OCI-LY1 (cell line): ENCODE measurements at regions not wholly inside any gene's neighbourhood (a gene's known extent, or its start where the extent isn't known, plus 50 kb on each side); places are given as distances from the start of the nearest gene placed in this dataset.

Experiments used
- H2AFZ ChIP-seq: fragments of 200-600 bp; sonication (generic), shearing (Covaris generic); 2 replicates; pipeline ENCODE4 v1.6.0; 2014; ENCODE audit warnings: antibody characterized with exemption, mild to moderate bottlenecking, low read length
- H3F3A ChIP-seq: fragments of 200-600 bp; sonication (generic), shearing (Covaris generic); 2 replicates; pipeline ENCODE4 v1.6.0; 2014; ENCODE audit warnings: mild to moderate bottlenecking, antibody characterized with exemption, low read length, moderate library complexity; ENCODE audit not compliant: insufficient read depth
- H3K27ac ChIP-seq: fragments of 200-600 bp; sonication (generic); 2 replicates; pipeline ENCODE4 v1.5.1; 2014; ENCODE audit warnings: low read length, mixed run types, mild to moderate bottlenecking, low read depth; ENCODE audit not compliant: poor library complexity, severe bottlenecking
- H3K27me3 ChIP-seq: fragments of 200-600 bp; sonication (generic); 2 replicates; pipeline ENCODE4 v1.6.0; 2014; ENCODE audit warnings: antibody characterized with exemption, mild to moderate bottlenecking, low read length, moderate library complexity; ENCODE audit not compliant: insufficient read depth
- H3K36me3 ChIP-seq: fragments of 200-600 bp; sonication (generic); 2 replicates; pipeline ENCODE4 v1.6.1; 2014; ENCODE audit warnings: mild to moderate bottlenecking, antibody characterized with exemption, low read length, moderate library complexity, mixed read lengths; ENCODE audit not compliant: insufficient read depth
- H3K4me1 ChIP-seq: fragments of 200-600 bp; sonication (generic); 2 replicates; pipeline ENCODE4 v1.5.1; 2014; ENCODE audit warnings: mild to moderate bottlenecking, low read length, moderate library complexity; ENCODE audit not compliant: insufficient read depth, severe bottlenecking
- H3K4me2 ChIP-seq: fragments of 200-600 bp; sonication (generic), shearing (Covaris generic); 2 replicates; pipeline ENCODE4 v1.6.1; 2014; ENCODE audit warnings: low read length
- H3K4me3 ChIP-seq: fragments of 200-600 bp; sonication (generic); 2 replicates; pipeline ENCODE4 v1.5.1; 2014; ENCODE audit warnings: low read length, low read depth, mild to moderate bottlenecking, mixed read lengths; ENCODE audit not compliant: poor library complexity, severe bottlenecking
- H3K79me2 ChIP-seq: fragments of 200-600 bp; shearing (Covaris generic); 2 replicates; pipeline ENCODE4 v1.6.1; 2016; ENCODE audit warnings: mixed run types, low read length, mixed read lengths; ENCODE audit not compliant: insufficient read depth
- H3K9ac ChIP-seq: fragments of 200-600 bp; sonication (generic), shearing (Covaris generic); 2 replicates; pipeline ENCODE4 v1.6.1; 2014; ENCODE audit warnings: mild to moderate bottlenecking, low read length, mixed read lengths
- H3K9me2 ChIP-seq: fragments of 200-600 bp; sonication (generic), shearing (Covaris generic); 2 replicates; pipeline ENCODE4 v1.6.1; 2014; ENCODE audit warnings: low read depth, mild to moderate bottlenecking, low read length, mixed read lengths
- H3K9me3 ChIP-seq: fragments of 200-600 bp; shearing (Covaris generic); 2 replicates; pipeline ENCODE4 v1.6.1; 2014; ENCODE audit warnings: low read length, mixed read lengths
- H4K20me1 ChIP-seq: fragments of 200-600 bp; sonication (generic), shearing (Covaris generic); 2 replicates; pipeline ENCODE4 v1.6.0; 2016; ENCODE audit warnings: mild to moderate bottlenecking, low read length; ENCODE audit not compliant: insufficient read depth
- EZH2 ChIP-seq: fragments of 200-600 bp; sonication (generic), shearing (Covaris generic); IDR thresholded peaks from 2 replicates; pipeline ENCODE4 v1.8.0; 2017; ENCODE audit warnings: borderline replicate concordance, mixed run types, mild to moderate bottlenecking, antibody characterized with exemption, low read length, moderate library complexity, mixed read lengths
- TF ChIP-seq, protein P1 (sequence below): fragments of 200-600 bp; sonication (generic), shearing (Covaris generic); IDR thresholded peaks from 2 replicates; pipeline ENCODE4 v1.5.1; 2017; ENCODE audit warnings: mild to moderate bottlenecking, antibody characterized with exemption, low read length, moderate library complexity, mixed read lengths

DNA sequence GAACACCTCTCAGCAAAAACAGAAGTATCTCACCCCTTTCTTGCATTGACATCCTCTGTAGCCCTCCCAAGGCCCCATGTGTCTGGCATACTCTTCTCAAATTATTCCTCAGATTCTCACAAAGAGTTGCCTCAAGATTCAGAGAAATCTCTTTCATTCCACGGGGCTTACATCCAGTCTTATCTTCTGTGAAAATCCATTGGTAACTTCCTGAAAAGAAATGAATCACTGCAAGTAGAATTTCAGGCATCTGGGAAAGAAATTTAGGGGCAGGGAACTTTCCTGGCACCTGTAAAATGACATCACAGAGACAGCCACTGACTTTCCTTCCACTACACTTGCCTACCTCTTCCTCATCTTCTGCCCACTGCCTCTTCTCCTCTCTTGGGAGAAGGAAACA, 182.5 kb upstream of the ARHGEF9 start:
- Histone ChIP-seq H3F3A (no peaks in the 10 kb centered on the region), H3K4me3 (no peak overlapping the region), H3K4me2 (no peak overlapping the region), H3K9me3 (no peaks in the 10 kb centered on the region), H3K79me2 (no peaks in the 10 kb centered on the region), H3K9me2 (no peaks in the 10 kb centered on the region), H3K4me1 (no peaks in the 10 kb centered on the region), H3K27ac (no peak overlapping the region), H3K36me3 (no peaks in the 10 kb centered on the region), H2AFZ (no peak overlapping the region), H3K27me3 (no peaks in the 10 kb centered on the region), H3K9ac (no peak overlapping the region), H4K20me1 (no peaks in the 10 kb centered on the region)
- TF ChIP-seq, protein P1, sequence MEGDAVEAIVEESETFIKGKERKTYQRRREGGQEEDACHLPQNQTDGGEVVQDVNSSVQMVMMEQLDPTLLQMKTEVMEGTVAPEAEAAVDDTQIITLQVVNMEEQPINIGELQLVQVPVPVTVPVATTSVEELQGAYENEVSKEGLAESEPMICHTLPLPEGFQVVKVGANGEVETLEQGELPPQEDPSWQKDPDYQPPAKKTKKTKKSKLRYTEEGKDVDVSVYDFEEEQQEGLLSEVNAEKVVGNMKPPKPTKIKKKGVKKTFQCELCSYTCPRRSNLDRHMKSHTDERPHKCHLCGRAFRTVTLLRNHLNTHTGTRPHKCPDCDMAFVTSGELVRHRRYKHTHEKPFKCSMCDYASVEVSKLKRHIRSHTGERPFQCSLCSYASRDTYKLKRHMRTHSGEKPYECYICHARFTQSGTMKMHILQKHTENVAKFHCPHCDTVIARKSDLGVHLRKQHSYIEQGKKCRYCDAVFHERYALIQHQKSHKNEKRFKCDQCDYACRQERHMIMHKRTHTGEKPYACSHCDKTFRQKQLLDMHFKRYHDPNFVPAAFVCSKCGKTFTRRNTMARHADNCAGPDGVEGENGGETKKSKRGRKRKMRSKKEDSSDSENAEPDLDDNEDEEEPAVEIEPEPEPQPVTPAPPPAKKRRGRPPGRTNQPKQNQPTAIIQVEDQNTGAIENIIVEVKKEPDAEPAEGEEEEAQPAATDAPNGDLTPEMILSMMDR: no peak
- no peak for TF ChIP-seq EZH2

DNA sequence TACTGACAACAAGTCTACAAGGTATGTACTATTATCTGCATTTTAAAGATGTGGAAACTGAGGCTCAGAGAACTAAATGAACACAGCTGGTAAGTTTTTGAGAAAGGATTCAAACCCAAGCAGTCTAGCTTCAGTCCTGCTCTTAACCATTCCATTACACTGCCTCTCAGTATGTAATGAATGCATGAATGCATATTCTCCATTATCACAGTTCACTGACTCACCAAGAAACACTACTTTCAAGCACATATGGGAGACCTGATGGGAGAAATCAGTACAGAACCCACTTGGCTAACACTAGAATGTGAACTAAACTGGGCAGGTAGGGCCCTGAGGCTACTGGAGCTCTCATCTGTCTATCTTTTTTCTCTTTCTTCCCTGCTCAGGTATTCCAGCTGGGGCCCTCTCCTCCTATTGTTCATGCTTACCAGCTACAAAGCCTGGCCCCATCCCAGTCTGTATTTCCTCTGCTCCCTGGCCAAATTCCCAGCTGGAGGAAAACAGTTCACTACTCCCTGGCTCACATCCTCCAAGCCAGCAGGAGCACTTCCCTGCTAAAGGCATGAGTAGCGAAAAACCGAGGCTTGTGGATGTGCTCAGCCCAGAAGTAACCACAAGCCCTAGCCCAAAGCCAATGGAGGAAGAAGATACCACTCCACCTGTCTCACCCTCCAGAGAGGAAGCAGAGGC, 178.2 kb upstream of the ARHGEF9 start:
- H3K4me1 ChIP-seq: no peaks in the 10 kb centered on the region
- no peak overlapping the region for H2AFZ ChIP-seq
- no peak overlapping the region for H3K4me2 ChIP-seq
- no peaks in the 10 kb centered on the region for H3K79me2 ChIP-seq
- no peaks in the 10 kb centered on the region for H3K9me2 ChIP-seq
- no peak overlapping the region for H3K27ac ChIP-seq
- no peaks in the 10 kb centered on the region for H3K9me3 ChIP-seq
- TF ChIP-seq, protein P1: no peak
- H3K4me3 ChIP-seq: no peak overlapping the region
- H3K36me3 ChIP-seq: no peaks in the 10 kb centered on the region
- H3K27me3 ChIP-seq: no peaks in the 10 kb centered on the region
- no peaks in the 10 kb centered on the region for H3F3A ChIP-seq
- H3K9ac ChIP-seq: no peak overlapping the region
- no peaks in the 10 kb centered on the region for H4K20me1 ChIP-seq

DNA sequence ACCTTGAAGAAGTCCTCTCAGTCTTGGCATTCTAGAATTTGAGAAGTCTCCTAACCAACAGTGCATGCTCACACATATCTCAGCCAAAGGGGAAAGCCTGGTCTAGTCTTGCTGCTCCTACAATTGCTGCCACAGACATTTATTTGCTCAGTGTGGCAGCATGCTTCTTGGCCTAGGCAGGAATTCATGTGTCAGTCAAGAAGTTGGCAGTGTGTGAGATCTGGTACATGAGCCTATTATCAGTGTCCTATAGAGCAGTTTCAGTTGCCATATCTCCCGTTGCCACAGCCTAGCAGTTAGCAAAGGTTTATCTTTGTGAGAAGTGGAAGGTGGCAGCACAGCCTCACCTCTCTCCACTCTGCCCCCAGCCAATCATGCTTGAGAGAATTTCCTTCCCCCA, 176.9 kb upstream of the ARHGEF9 start:
- H3K9me3 ChIP-seq: no peaks in the 10 kb centered on the region
- no peaks in the 10 kb centered on the region for H4K20me1 ChIP-seq
- H3K4me3 ChIP-seq: no peak overlapping the region
- H3K27me3 ChIP-seq: no peaks in the 10 kb centered on the region
- H3K36me3 ChIP-seq: no peaks in the 10 kb centered on the region
- H3F3A ChIP-seq: no peaks in the 10 kb centered on the region
- TF ChIP-seq, protein P1: no peak
- no peak for TF ChIP-seq EZH2
- no peak overlapping the region for H3K4me2 ChIP-seq
- H3K9ac ChIP-seq: no peak overlapping the region
- no peaks in the 10 kb centered on the region for H3K4me1 ChIP-seq
- H3K27ac ChIP-seq: no peak overlapping the region
- no peak overlapping the region for H2AFZ ChIP-seq
- H3K9me2 ChIP-seq: no peaks in the 10 kb centered on the region
- H3K79me2 ChIP-seq: no peaks in the 10 kb centered on the region
